GM23338 (cell line): ENCODE measurements at regions not wholly inside any gene's neighbourhood (a gene's known extent, or its start where the extent isn't known, plus 50 kb on each side); places are given as distances from the start of the nearest gene placed in this dataset.

ENCODE experiments used
- ATAC-seq: fragments of 200-7000 bp; cut with Tn5 transposase; 3 replicates; pipeline ENCODE4 v1.9.1; 2020
- DNase-seq: peaks from one replicate; pipeline ENCODE4 v3.0.0-alpha.2; 2015; ENCODE audit warnings: low spot score
- H2AFZ ChIP-seq: fragments of 200-600 bp; sonication (generic); 2 replicates; pipeline ENCODE4 v1.8.0; 2016; ENCODE audit warnings: antibody characterized with exemption, mild to moderate bottlenecking, moderate library complexity
- H3F3A ChIP-seq: fragments of 200-600 bp; sonication (generic); replicated peaks from 2 replicates; pipeline ENCODE4 v1.8.0; 2017; ENCODE audit warnings: antibody characterized with exemption, mixed run types, low read depth
- H3K27ac ChIP-seq: fragments of 200-600 bp; sonication (generic); 2 replicates; pipeline ENCODE4 v1.6.1; 2016; ENCODE audit warnings: low read depth
- H3K27me3 ChIP-seq: fragments of 200-600 bp; sonication (generic); 2 replicates; pipeline ENCODE4 v1.8.0; 2016; ENCODE audit warnings: mild to moderate bottlenecking, mixed run types, moderate library complexity; ENCODE audit not compliant: insufficient read depth
- H3K36me3 ChIP-seq: fragments of 200-600 bp; sonication (generic); 2 replicates; pipeline ENCODE4 v1.8.0; 2016; ENCODE audit warnings: mild to moderate bottlenecking; ENCODE audit not compliant: insufficient read depth
- H3K4me1 ChIP-seq: fragments of 200-600 bp; sonication (generic); 2 replicates; pipeline ENCODE4 v1.8.0; 2016; ENCODE audit warnings: mild to moderate bottlenecking, moderate library complexity; ENCODE audit not compliant: insufficient read depth
- H3K4me2 ChIP-seq: fragments of 200-600 bp; sonication (generic); 2 replicates; pipeline ENCODE4 v1.7.1; 2017; ENCODE audit warnings: mixed run types
- H3K4me3 ChIP-seq: fragments of 200-600 bp; sonication (generic); 2 replicates; pipeline ENCODE4 v1.6.1; 2016; ENCODE audit warnings: mixed run types
- H3K79me2 ChIP-seq: fragments of 200-600 bp; sonication (generic); replicated peaks from 2 replicates; pipeline ENCODE4 v1.8.0; 2017; ENCODE audit warnings: mild to moderate bottlenecking; ENCODE audit not compliant: insufficient read depth
- H3K9me2 ChIP-seq: fragments of 200-600 bp; sonication (generic); 2 replicates; pipeline ENCODE4 v1.8.0; 2017; ENCODE audit not compliant: insufficient read depth
- H4K20me1 ChIP-seq: fragments of 200-600 bp; sonication (generic); replicated peaks from 2 replicates; pipeline ENCODE4 v1.8.0; 2017; ENCODE audit warnings: mild to moderate bottlenecking; ENCODE audit not compliant: insufficient read depth
- H3K27ac Mint-ChIP-seq: 2 replicates; pipeline ENCODE4 v1.8.0; 2020; ENCODE audit warnings: inconsistent platforms, mild to moderate bottlenecking, moderate library complexity, mixed read lengths
- H3K27me3 Mint-ChIP-seq: 3 replicates; pipeline ENCODE4 v1.8.0; 2022; ENCODE audit warnings: low read depth, mild to moderate bottlenecking, moderate library complexity, mixed read lengths, inconsistent platforms; ENCODE audit not compliant: insufficient read depth, poor library complexity
- H3K36me3 Mint-ChIP-seq: 3 replicates; pipeline ENCODE4 v1.8.0; 2021; ENCODE audit warnings: low read depth, mild to moderate bottlenecking, inconsistent platforms, moderate library complexity, mixed read lengths
- H3K4me1 Mint-ChIP-seq: 3 replicates; pipeline ENCODE4 v1.8.0; 2020; ENCODE audit warnings: mild to moderate bottlenecking, inconsistent platforms, mixed read lengths
- H3K4me3 Mint-ChIP-seq: 3 replicates; pipeline ENCODE4 v1.8.0; 2021; ENCODE audit warnings: moderate library complexity, mild to moderate bottlenecking, inconsistent platforms, mixed read lengths
- H3K9me3 Mint-ChIP-seq: 3 replicates; pipeline ENCODE4 v1.8.0; 2020; ENCODE audit warnings: moderate library complexity, mild to moderate bottlenecking, inconsistent platforms, mixed read lengths
- CREB1 ChIP-seq: fragments of 250-450 bp; sonication (Bioruptor Pico); IDR thresholded peaks from 2 replicates; pipeline ENCODE4 v1.5.0; 2020; ENCODE audit warnings: low read depth, mild to moderate bottlenecking, moderate library complexity
- EZH2 ChIP-seq: fragments of 200-600 bp; sonication (generic); IDR thresholded peaks from one replicate; pipeline ENCODE4 v1.8.0; 2017; ENCODE audit warnings: antibody characterized with exemption, mild to moderate bottlenecking, low read depth; ENCODE audit not compliant: unreplicated experiment
- EZH2phosphoT487 ChIP-seq: fragments of 200-600 bp; sonication (generic); IDR thresholded peaks from one replicate; pipeline ENCODE4 v1.8.1; 2018; ENCODE audit warnings: antibody characterized with exemption; ENCODE audit not compliant: unreplicated experiment
- JUNB ChIP-seq: IDR thresholded peaks from one replicate; pipeline ENCODE4 v1.6.1; 2016; ENCODE audit warnings: antibody characterized with exemption; ENCODE audit not compliant: unreplicated experiment
- NANOG ChIP-seq: IDR thresholded peaks from 2 replicates; pipeline ENCODE4 v1.6.1; 2016; ENCODE audit warnings: antibody characterized with exemption, borderline replicate concordance
- POLR2AphosphoS5 ChIP-seq: IDR thresholded peaks from 2 replicates; pipeline ENCODE4 v1.6.1; 2016; ENCODE audit warnings: antibody characterized with exemption, low read depth
- STAT1 ChIP-seq: IDR thresholded peaks from one replicate; pipeline ENCODE4 v1.6.1; 2016; ENCODE audit warnings: antibody characterized with exemption; ENCODE audit not compliant: unreplicated experiment
- ZNF114 ChIP-seq: fragments of 250-450 bp; sonication (Bioruptor Pico); IDR thresholded peaks from 2 replicates; pipeline ENCODE4 v1.5.0; 2020; ENCODE audit warnings: mild to moderate bottlenecking, moderate library complexity
- TF ChIP-seq, protein P1 (sequence below), 2 experiments: fragments of 200-600 bp in 1 of 2; sonication (generic) in 1 of 2; conservative IDR thresholded peaks; 2 replicates each; pipeline versions ENCODE4 v1.5.1 to v1.6.1; 2016 to 2017; ENCODE audit warnings: antibody characterized with exemption in 2 of 2, low read depth in 2 of 2, mild to moderate bottlenecking in 2 of 2, moderate library complexity in 1 of 2
- TF ChIP-seq, protein P2 (sequence below): IDR thresholded peaks from 2 replicates; pipeline ENCODE4 v1.6.1; 2016; ENCODE audit warnings: antibody characterized with exemption
- TF ChIP-seq, protein P3 (sequence below): fragments of 250-450 bp; sonication (Bioruptor Pico); IDR thresholded peaks from 2 replicates; pipeline ENCODE4 v1.5.0; 2020; ENCODE audit warnings: mild to moderate bottlenecking, moderate library complexity

DNA sequence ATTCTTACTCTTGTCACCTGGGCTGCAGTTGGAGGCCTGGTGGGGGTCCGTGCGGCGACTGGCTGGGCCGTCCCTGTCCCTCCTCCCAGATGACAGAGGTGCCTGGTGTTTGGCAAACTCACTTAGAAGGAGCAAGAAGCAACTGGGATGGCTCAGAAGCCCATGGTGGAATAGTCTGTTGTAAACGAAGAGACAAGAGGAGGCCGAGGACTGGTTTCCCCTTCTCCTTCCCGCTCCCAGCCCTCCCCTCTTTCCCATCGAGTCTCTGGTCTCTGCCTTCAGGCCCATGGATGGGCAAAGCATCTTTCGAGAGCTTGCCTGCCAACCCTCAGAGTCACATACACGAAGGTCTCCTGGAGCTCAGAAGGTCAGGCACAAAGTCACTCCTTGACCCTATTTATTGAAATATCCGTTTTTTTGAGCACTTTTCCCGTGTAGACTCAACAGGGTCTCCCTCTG is 364.4 kb downstream of the SEC14L1 start (continued):
- TF ChIP-seq CREB1 (CRISPR knock-in tag) = no peak

DNA sequence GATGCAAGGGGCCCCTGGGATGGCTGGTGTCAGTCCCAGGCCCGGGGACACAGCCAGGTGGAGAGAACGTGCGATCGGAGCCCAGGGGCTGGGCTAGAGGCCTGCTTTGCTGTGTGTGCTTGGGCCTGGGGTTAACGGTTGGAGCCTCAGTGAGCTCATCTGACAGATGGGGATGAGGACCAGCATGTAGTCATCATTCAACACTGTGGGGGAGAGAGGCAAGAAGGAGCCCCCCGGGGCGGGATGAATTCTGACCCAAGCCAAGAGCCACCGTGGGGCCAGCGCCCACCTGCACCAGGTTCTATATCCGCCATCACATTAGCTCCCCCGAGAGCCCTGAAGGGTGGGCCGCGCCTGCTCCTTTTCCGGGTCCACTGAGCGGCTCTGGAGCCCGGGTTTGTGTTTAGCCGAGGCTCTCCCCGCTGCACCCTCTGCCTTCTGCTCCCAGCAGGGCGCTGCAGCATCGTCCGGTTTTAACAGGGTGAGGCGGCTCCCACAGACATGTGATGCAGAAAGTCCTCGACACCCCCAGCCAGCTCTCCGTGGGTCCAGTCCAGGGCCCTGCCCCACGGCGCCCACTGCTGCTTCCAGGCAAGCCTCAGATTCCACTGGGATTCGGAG is 365.7 kb downstream of the SEC14L1 start:
- Histone ChIP-seq H3K36me3 (no peaks in the 10 kb centered on the region), H3K4me2 (no peak overlapping the region), H3K4me3 (no peak overlapping the region), H3K27me3 (no peaks in the 10 kb centered on the region), H3K9me2 (peaks cover 10% of the 10 kb centered on the region), H3K4me1 (peaks cover 13% of the 10 kb centered on the region), H3F3A (no peaks in the 10 kb centered on the region), H3K79me2 (no peaks in the 10 kb centered on the region), H3K27ac (no peak overlapping the region), H4K20me1 (no peaks in the 10 kb centered on the region), H2AFZ (no peak overlapping the region)
- H3K4me3 Mint-ChIP-seq = no peak overlapping the region
- no peak for TF ChIP-seq EZH2phosphoT487
- no peak for TF ChIP-seq STAT1
- TF ChIP-seq, protein P1, sequence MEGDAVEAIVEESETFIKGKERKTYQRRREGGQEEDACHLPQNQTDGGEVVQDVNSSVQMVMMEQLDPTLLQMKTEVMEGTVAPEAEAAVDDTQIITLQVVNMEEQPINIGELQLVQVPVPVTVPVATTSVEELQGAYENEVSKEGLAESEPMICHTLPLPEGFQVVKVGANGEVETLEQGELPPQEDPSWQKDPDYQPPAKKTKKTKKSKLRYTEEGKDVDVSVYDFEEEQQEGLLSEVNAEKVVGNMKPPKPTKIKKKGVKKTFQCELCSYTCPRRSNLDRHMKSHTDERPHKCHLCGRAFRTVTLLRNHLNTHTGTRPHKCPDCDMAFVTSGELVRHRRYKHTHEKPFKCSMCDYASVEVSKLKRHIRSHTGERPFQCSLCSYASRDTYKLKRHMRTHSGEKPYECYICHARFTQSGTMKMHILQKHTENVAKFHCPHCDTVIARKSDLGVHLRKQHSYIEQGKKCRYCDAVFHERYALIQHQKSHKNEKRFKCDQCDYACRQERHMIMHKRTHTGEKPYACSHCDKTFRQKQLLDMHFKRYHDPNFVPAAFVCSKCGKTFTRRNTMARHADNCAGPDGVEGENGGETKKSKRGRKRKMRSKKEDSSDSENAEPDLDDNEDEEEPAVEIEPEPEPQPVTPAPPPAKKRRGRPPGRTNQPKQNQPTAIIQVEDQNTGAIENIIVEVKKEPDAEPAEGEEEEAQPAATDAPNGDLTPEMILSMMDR (conservative IDR thresholded peaks at IDR 0.05; ENCODE audit: low read depth in 2 of 2) = no peak
- TF ChIP-seq CREB1 (CRISPR knock-in tag) = no peak
- TF ChIP-seq, protein P2, sequence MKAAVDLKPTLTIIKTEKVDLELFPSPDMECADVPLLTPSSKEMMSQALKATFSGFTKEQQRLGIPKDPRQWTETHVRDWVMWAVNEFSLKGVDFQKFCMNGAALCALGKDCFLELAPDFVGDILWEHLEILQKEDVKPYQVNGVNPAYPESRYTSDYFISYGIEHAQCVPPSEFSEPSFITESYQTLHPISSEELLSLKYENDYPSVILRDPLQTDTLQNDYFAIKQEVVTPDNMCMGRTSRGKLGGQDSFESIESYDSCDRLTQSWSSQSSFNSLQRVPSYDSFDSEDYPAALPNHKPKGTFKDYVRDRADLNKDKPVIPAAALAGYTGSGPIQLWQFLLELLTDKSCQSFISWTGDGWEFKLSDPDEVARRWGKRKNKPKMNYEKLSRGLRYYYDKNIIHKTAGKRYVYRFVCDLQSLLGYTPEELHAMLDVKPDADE = no peak
- TF ChIP-seq ZNF114 = no peak
- no peak for TF ChIP-seq EZH2
- no peak for TF ChIP-seq JUNB
- TF ChIP-seq, protein P3, sequence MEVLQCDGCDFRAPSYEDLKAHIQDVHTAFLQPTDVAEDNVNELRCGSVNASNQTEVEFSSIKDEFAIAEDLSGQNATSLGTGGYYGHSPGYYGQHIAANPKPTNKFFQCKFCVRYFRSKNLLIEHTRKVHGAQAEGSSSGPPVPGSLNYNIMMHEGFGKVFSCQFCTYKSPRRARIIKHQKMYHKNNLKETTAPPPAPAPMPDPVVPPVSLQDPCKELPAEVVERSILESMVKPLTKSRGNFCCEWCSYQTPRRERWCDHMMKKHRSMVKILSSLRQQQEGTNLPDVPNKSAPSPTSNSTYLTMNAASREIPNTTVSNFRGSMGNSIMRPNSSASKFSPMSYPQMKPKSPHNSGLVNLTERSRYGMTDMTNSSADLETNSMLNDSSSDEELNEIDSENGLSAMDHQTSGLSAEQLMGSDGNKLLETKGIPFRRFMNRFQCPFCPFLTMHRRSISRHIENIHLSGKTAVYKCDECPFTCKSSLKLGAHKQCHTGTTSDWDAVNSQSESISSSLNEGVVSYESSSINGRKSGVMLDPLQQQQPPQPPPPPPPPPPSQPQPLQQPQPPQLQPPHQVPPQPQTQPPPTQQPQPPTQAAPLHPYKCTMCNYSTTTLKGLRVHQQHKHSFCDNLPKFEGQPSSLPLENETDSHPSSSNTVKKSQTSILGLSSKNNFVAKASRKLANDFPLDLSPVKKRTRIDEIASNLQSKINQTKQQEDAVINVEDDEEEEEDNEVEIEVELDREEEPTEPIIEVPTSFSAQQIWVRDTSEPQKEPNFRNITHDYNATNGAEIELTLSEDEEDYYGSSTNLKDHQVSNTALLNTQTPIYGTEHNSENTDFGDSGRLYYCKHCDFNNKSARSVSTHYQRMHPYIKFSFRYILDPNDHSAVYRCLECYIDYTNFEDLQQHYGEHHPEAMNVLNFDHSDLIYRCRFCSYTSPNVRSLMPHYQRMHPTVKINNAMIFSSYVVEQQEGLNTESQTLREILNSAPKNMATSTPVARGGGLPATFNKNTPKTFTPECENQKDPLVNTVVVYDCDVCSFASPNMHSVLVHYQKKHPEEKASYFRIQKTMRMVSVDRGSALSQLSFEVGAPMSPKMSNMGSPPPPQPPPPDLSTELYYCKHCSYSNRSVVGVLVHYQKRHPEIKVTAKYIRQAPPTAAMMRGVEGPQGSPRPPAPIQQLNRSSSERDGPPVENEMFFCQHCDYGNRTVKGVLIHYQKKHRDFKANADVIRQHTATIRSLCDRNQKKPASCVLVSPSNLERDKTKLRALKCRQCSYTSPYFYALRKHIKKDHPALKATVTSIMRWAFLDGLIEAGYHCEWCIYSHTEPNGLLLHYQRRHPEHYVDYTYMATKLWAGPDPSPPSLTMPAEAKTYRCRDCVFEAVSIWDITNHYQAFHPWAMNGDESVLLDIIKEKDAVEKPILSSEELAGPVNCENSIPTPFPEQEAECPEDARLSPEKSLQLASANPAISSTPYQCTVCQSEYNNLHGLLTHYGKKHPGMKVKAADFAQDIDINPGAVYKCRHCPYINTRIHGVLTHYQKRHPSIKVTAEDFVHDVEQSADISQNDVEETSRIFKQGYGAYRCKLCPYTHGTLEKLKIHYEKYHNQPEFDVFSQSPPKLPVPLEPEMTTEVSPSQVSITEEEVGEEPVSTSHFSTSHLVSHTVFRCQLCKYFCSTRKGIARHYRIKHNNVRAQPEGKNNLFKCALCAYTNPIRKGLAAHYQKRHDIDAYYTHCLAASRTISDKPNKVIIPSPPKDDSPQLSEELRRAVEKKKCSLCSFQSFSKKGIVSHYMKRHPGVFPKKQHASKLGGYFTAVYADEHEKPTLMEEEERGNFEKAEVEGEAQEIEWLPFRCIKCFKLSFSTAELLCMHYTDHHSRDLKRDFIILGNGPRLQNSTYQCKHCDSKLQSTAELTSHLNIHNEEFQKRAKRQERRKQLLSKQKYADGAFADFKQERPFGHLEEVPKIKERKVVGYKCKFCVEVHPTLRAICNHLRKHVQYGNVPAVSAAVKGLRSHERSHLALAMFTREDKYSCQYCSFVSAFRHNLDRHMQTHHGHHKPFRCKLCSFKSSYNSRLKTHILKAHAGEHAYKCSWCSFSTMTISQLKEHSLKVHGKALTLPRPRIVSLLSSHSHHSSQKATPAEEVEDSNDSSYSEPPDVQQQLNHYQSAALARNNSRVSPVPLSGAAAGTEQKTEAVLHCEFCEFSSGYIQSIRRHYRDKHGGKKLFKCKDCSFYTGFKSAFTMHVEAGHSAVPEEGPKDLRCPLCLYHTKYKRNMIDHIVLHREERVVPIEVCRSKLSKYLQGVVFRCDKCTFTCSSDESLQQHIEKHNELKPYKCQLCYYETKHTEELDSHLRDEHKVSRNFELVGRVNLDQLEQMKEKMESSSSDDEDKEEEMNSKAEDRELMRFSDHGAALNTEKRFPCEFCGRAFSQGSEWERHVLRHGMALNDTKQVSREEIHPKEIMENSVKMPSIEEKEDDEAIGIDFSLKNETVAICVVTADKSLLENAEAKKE (CRISPR knock-in tag) = no peak
- TF ChIP-seq POLR2AphosphoS5 = no peak
- no peak for TF ChIP-seq NANOG
- peaks cover 19% of the 10 kb centered on the region for H3K27me3 Mint-ChIP-seq
- peaks cover 7% of the 10 kb centered on the region for H3K9me3 Mint-ChIP-seq
- no peak overlapping the region for H3K27ac Mint-ChIP-seq
- H3K36me3 Mint-ChIP-seq = peaks cover 8% of the 10 kb centered on the region
- peaks cover 22% of the 10 kb centered on the region for H3K4me1 Mint-ChIP-seq
- DNase-seq (no peak), ATAC-seq (no peak)
